Prostate gland (tissue), 2 donors: ENCODE measurements at regions not wholly inside any gene's neighbourhood (a gene's known extent, or its start where the extent isn't known, plus 50 kb on each side); places are given as distances from the start of the nearest gene placed in this dataset.

Source experiments
- DNase-seq: peaks from one replicate; pipeline ENCODE4 v3.0.0-alpha.2; 2019; ENCODE audit warnings: low spot score
- H3K27ac ChIP-seq, 2 donors: fragments of 200-600 bp; sonication (generic); 2 replicates each; pipeline ENCODE4 v1.5.1; 2017 to 2019
- H3K27me3 ChIP-seq: fragments of 200-600 bp; sonication (generic); replicated peaks from 2 replicates; pipeline ENCODE4 v1.5.1; 2019; ENCODE audit not compliant: insufficient read depth
- H3K36me3 ChIP-seq, 2 donors: fragments of 200-600 bp; sonication (generic); 1 replicate in 1 of 2; 2 replicates in 1 of 2; pipeline versions ENCODE4 v1.5.1 to v1.8.1; 2017 to 2019
- H3K4me1 ChIP-seq: fragments of 200-600 bp; sonication (generic); replicated peaks from 2 replicates; pipeline ENCODE4 v1.5.1; 2019
- H3K4me3 ChIP-seq, 2 donors: fragments of 200-600 bp; sonication (generic); 2 replicates each; pipeline ENCODE4 v1.5.1; 2017 to 2019
- H3K9me3 ChIP-seq: fragments of 200-600 bp; sonication (generic); 2 replicates; pipeline ENCODE4 v1.5.1; 2017
- POLR2A ChIP-seq: fragments of 450-650 bp; IDR thresholded peaks from one replicate; pipeline ENCODE4 v1.6.1; 2016; ENCODE audit warnings: antibody characterized with exemption, mild to moderate bottlenecking
- POLR2AphosphoS5 ChIP-seq: sonication (generic); formaldehyde crosslinking; IDR thresholded peaks from one replicate; pipeline ENCODE4 v1.6.1; 2017; ENCODE audit warnings: antibody characterized with exemption
- WGBS: methylation state at CpG from one replicate; pipeline ENCODE4 v1.1.5; 2018; 5-methylcytosine and 5-hydroxymethylcytosine counted together
- intact Hi-C: fragments of 100-400 bp; cut with DNase I; formaldehyde crosslinking; loops from one replicate; pipeline ENCODE4 v1.14.2; 2022
- TF ChIP-seq, protein P1 (sequence below), 4 experiments: fragments of 200-600 bp in 2 of 4; fragments of 450-650 bp in 2 of 4; sonication (generic) in 2 of 4; IDR thresholded peaks; 1 replicate in 3 of 4; 2 replicates in 1 of 4; pipeline ENCODE4 v1.5.1; 2016 to 2019; ENCODE audit warnings: antibody characterized with exemption in 4 of 4, mild to moderate bottlenecking in 2 of 4, moderate library complexity in 2 of 4

DNA sequence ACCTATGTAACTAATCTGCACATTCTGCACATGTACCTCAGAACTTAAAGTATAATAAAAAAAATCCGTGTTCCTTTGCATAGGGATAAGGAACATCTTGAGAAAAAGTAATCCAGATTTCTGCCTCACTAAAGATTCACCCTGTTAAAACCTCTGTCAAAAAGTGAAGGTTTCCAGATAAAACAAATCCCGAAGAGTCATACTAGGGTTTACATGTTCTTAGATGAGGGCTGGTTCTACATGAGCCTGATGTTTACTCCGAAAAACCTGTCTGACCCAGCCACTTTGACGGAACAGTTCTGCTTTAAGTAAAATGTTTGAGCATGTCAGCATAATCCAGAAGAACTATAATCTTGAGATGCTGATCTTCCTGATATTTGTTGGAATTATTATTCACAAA lies 515.6 kb upstream of the SLC8A1 start:
- no peaks in the 10 kb centered on the region for H3K27me3 ChIP-seq
- no peak for TF ChIP-seq POLR2AphosphoS5
- no peak for TF ChIP-seq POLR2A
- TF ChIP-seq, protein P1, sequence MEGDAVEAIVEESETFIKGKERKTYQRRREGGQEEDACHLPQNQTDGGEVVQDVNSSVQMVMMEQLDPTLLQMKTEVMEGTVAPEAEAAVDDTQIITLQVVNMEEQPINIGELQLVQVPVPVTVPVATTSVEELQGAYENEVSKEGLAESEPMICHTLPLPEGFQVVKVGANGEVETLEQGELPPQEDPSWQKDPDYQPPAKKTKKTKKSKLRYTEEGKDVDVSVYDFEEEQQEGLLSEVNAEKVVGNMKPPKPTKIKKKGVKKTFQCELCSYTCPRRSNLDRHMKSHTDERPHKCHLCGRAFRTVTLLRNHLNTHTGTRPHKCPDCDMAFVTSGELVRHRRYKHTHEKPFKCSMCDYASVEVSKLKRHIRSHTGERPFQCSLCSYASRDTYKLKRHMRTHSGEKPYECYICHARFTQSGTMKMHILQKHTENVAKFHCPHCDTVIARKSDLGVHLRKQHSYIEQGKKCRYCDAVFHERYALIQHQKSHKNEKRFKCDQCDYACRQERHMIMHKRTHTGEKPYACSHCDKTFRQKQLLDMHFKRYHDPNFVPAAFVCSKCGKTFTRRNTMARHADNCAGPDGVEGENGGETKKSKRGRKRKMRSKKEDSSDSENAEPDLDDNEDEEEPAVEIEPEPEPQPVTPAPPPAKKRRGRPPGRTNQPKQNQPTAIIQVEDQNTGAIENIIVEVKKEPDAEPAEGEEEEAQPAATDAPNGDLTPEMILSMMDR (IDR thresholded peaks at IDR 0.05), result no peak
- no peaks in the 10 kb centered on the region for H3K36me3 ChIP-seq
- no peak overlapping the region for H3K4me3 ChIP-seq
- DNase-seq, result no peak
- WGBS, result 82% methylated on average over 4 of the region's 4 CpGs
- H3K9me3 ChIP-seq, result no peaks in the 10 kb centered on the region
- H3K27ac ChIP-seq, result no peak overlapping the region
- intact Hi-C loops, result no loop called here
- H3K4me1 ChIP-seq, result no peaks in the 10 kb centered on the region

DNA sequence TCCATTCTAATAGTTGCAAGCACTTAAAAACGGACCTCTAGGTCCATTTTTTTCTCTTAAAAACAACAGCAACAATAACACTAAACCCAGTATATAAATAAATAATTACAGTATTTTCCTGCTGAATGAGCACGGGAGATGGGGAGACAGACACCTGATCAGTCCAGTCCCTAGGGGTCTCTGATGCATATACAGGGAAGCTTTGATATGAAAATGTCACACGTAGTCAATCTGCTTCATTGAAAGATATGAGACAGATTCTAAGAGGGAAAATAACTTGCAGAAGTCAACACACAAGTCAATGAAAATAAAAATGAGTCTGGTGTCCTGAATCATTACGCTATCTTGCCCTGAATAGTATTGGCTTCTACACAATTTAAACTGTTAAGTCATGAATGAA lies 523.3 kb upstream of the SLC8A1 start:
- 74% methylated on average over 4 of the region's 4 CpGs for WGBS
- intact Hi-C loops, result no loop called here
- no peak overlapping the region for H3K27ac ChIP-seq
- DNase-seq, result no peak
- no peaks in the 10 kb centered on the region for H3K27me3 ChIP-seq
- no peaks in the 10 kb centered on the region for H3K4me1 ChIP-seq
- no peak overlapping the region for H3K4me3 ChIP-seq
- no peaks in the 10 kb centered on the region for H3K36me3 ChIP-seq
- no peaks in the 10 kb centered on the region for H3K9me3 ChIP-seq
- TF ChIP-seq, protein P1 (IDR thresholded peaks at IDR 0.05), result no peak
- TF ChIP-seq POLR2AphosphoS5 (no peak), POLR2A (no peak)

DNA sequence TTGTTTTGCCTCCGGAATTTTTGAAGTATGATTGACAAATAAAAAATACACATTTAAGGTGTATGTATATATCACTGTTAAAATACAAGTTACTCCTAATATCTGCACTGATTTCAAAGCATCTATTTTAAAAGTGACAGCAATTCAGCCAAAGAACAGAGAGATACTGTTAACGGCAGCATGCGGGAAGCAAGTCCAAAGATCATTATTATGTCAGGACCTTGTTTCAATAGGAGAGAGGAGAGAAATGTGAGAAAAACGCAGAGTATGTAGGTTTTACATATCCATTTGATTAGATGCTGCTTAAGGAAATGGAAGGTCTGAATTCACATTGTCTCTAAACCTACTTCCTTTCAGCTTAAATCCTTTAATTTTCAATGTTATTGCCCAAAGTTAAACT lies 545.5 kb upstream of the SLC8A1 start:
- no peaks in the 10 kb centered on the region for H3K4me1 ChIP-seq
- 77% methylated on average over 4 of the region's 4 CpGs for WGBS

DNA sequence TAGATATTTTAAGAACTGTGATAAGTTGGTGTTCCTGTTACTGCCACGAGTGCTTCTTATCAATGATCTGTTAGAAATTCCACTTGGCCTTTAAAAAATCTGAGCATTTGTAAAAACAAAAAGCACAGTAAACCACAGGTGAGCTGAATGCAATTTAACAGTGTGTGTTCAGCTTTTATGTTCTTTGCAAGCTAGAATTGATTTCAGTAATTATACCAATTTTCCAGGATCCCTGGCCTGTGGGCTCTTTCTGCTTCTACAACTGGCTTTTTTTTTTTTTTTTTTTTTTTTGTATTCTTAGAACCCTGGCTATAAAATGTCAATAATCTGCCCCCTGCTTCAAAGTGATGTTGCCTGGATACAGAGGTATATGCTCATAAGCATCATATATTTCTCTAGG lies 548.5 kb upstream of the SLC8A1 start:
- no peak for DNase-seq
- Histone ChIP-seq H3K4me1 (no peaks in the 10 kb centered on the region), H3K9me3 (no peaks in the 10 kb centered on the region), H3K27ac (no peak overlapping the region), H3K36me3 (no peaks in the 10 kb centered on the region), H3K4me3 (no peak overlapping the region), H3K27me3 (no peaks in the 10 kb centered on the region)
- intact Hi-C loops, result no loop called here
- TF ChIP-seq POLR2AphosphoS5, result no peak
- WGBS, result 45% methylated on average over 1 of the region's 1 CpG

More for the DNA sequence above, 545.5 kb upstream of the SLC8A1 start:
- TF ChIP-seq POLR2A, result no peak
- TF ChIP-seq, protein P1 (IDR thresholded peaks at IDR 0.05), result no peak
- no peak for TF ChIP-seq POLR2AphosphoS5
- Histone ChIP-seq H3K27ac (no peak overlapping the region), H3K4me3 (no peak overlapping the region), H3K27me3 (no peaks in the 10 kb centered on the region), H3K36me3 (no peaks in the 10 kb centered on the region), H3K9me3 (no peaks in the 10 kb centered on the region)
- intact Hi-C loops, result no loop called here
- no peak for DNase-seq

DNA sequence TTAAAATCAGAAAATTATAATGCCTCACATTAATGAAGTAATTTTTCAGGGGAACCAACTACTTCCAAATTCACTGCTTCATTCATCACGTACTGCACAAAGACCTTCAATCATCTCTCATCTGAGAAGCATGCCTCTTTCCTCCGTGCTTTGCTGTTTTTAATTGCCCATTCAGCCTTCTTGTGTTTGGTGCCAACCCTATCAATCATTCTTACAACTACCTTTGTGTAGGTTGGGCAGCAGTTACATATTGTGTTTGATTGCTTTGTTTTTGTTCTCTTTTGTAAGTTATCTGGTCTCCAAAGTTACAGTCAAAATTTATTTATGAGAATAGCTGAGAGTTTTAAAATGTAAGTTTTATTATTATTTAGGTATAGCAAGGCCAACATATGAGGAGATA lies 549.0 kb upstream of the SLC8A1 start:
- Histone ChIP-seq H3K27me3 (no peaks in the 10 kb centered on the region), H3K4me3 (no peak overlapping the region), H3K9me3 (no peaks in the 10 kb centered on the region), H3K36me3 (no peaks in the 10 kb centered on the region), H3K27ac (no peak overlapping the region), H3K4me1 (no peaks in the 10 kb centered on the region)
- TF ChIP-seq, protein P1 (IDR thresholded peaks at IDR 0.05), result no peak
- TF ChIP-seq POLR2A (no peak), POLR2AphosphoS5 (no peak)
- WGBS, result 39% methylated on average over 2 of the region's 2 CpGs
- intact Hi-C loops, result no loop called here
- DNase-seq, result no peak
